ENCODE measurements at regions not wholly inside any gene's neighbourhood (a gene's known extent, or its start where the extent isn't known, plus 50 kb on each side); places are given as distances from the start of the nearest gene placed in this dataset.
A peak's percentile ranks its signal among the peaks of the same experiment; 100 is the strongest.

- Mint-ChIP-seq H3K9me3 (no peaks in the 10 kb centered on the region), H3K27ac (no peak overlapping the region), H3K36me3 (no peaks in the 10 kb centered on the region), H3K4me3 (no peak overlapping the region), H3K4me1 (ENCODE audit: low read depth) (peaks cover 2% of the 10 kb centered on the region), H3K27me3 (peaks cover 5% of the 10 kb centered on the region)
- intact Hi-C loops (cut with micrococcal nuclease) = no loop called here
- POLR2A ChIA-PET = no interaction called here
- DNase-seq = peak; percentile 10
- CTCF ChIA-PET = no interaction called here
Observed at GRCh38 chr15:81948751-81949150, 97.1 kb downstream of the MEX3B start.

GRCh38 chr15:81948222-81948621 is 97.6 kb downstream of the MEX3B start:
- Mint-ChIP-seq H3K27ac (no peak overlapping the region), H3K36me3 (no peaks in the 10 kb centered on the region), H3K27me3 (peaks cover 5% of the 10 kb centered on the region), H3K4me1 (ENCODE audit: low read depth) (peaks cover 2% of the 10 kb centered on the region), H3K9me3 (no peaks in the 10 kb centered on the region), H3K4me3 (no peak overlapping the region)
- DNase-seq = no peak
- CTCF ChIA-PET = no interaction called here
- intact Hi-C loops (cut with micrococcal nuclease) = no loop called here
- POLR2A ChIA-PET = no interaction called here

GRCh38 chr15:81947548-81947947 is 98.3 kb downstream of the MEX3B start:
- no peak overlapping the region for H3K27ac Mint-ChIP-seq
- H3K4me3 Mint-ChIP-seq = no peak overlapping the region
- intact Hi-C loops (cut with micrococcal nuclease) = no loop called here
- ChIA-PET CTCF (no interaction called here), POLR2A (interaction anchor here (0.6 kb wide), 1 partner anchor 69 kb away, joined by 4 read pairs; no protein-coding TSS in a partner anchor)
- no peak for DNase-seq
- H3K4me1 Mint-ChIP-seq (ENCODE audit: low read depth) = peaks cover 2% of the 10 kb centered on the region
- H3K36me3 Mint-ChIP-seq = no peaks in the 10 kb centered on the region
- H3K27me3 Mint-ChIP-seq = peaks cover 5% of the 10 kb centered on the region
- H3K9me3 Mint-ChIP-seq = no peaks in the 10 kb centered on the region

- no peaks in the 10 kb centered on the region for H3K36me3 Mint-ChIP-seq
- no peak for DNase-seq
- intact Hi-C loops (cut with micrococcal nuclease) = no loop called here
- peaks cover 4% of the 10 kb centered on the region for H3K9me3 Mint-ChIP-seq
- H3K4me1 Mint-ChIP-seq (ENCODE audit: low read depth) = peaks cover 2% of the 10 kb centered on the region
- no peak overlapping the region for H3K4me3 Mint-ChIP-seq
- CTCF ChIA-PET = no interaction called here
- no peak overlapping the region for H3K27ac Mint-ChIP-seq
- peaks cover 5% of the 10 kb centered on the region for H3K27me3 Mint-ChIP-seq
- POLR2A ChIA-PET = no interaction called here
Observed at GRCh38 chr15:81945014-81945615, 100.7 kb downstream of the MEX3B start.

GRCh38 chr15:81942655-81943195 is 103.1 kb downstream of the MEX3B start:
- POLR2A ChIA-PET = no interaction called here
- no peaks in the 10 kb centered on the region for H3K36me3 Mint-ChIP-seq
- no peak overlapping the region for H3K27ac Mint-ChIP-seq
- peaks cover 12% of the 10 kb centered on the region for H3K27me3 Mint-ChIP-seq
- intact Hi-C loops (cut with micrococcal nuclease) = no loop called here
- DNase-seq = no peak
- no peak overlapping the region for H3K4me3 Mint-ChIP-seq
- H3K9me3 Mint-ChIP-seq = peaks cover 9% of the 10 kb centered on the region
- CTCF ChIA-PET = no interaction called here
- no peaks in the 10 kb centered on the region for H3K4me1 Mint-ChIP-seq (ENCODE audit: low read depth)

GRCh38 chr15:81942157-81942556 is 103.7 kb downstream of the MEX3B start:
- Mint-ChIP-seq H3K27ac (no peak overlapping the region), H3K4me1 (ENCODE audit: low read depth) (no peaks in the 10 kb centered on the region), H3K27me3 (peaks cover 10% of the 10 kb centered on the region), H3K36me3 (no peaks in the 10 kb centered on the region), H3K9me3 (peaks cover 9% of the 10 kb centered on the region), H3K4me3 (no peak overlapping the region)
- POLR2A ChIA-PET = no interaction called here
- intact Hi-C loops (cut with micrococcal nuclease) = no loop called here
- CTCF ChIA-PET = no interaction called here
- no peak for DNase-seq

- no peak for DNase-seq
- CTCF ChIA-PET = no interaction called here
- H3K4me1 Mint-ChIP-seq (ENCODE audit: low read depth) = no peaks in the 10 kb centered on the region
- intact Hi-C loops (cut with micrococcal nuclease) = no loop called here
- no peaks in the 10 kb centered on the region for H3K36me3 Mint-ChIP-seq
- H3K27ac Mint-ChIP-seq = no peak overlapping the region
- H3K27me3 Mint-ChIP-seq = peaks cover 7% of the 10 kb centered on the region
- POLR2A ChIA-PET = no interaction called here
- H3K4me3 Mint-ChIP-seq = no peak overlapping the region
- H3K9me3 Mint-ChIP-seq = peaks cover 9% of the 10 kb centered on the region
Observed at GRCh38 chr15:81941479-81941878, 104.3 kb downstream of the MEX3B start.

GRCh38 chr15:81940467-81941451 is 105.1 kb downstream of the MEX3B start:
- ChIA-PET CTCF (interaction anchor here (0.8 to 1.3 kb wide), 4 partner anchors 11 to 675 kb away, joined by 3 to 4 read pairs (median 3); no protein-coding TSS in a partner anchor), POLR2A (no interaction called here)
- Mint-ChIP-seq H3K36me3 (no peaks in the 10 kb centered on the region), H3K4me1 (ENCODE audit: low read depth) (no peaks in the 10 kb centered on the region), H3K9me3 (peaks cover 9% of the 10 kb centered on the region), H3K27ac (no peak overlapping the region), H3K27me3 (peaks cover 7% of the 10 kb centered on the region), H3K4me3 (no peak overlapping the region)
- no peak for DNase-seq
- intact Hi-C loops (cut with micrococcal nuclease) = no loop called here

GRCh38 chr15:81939604-81940440 is 106.0 kb downstream of the MEX3B start:
- CTCF ChIA-PET = interaction anchor here (0.8 to 1.3 kb wide), 4 partner anchors 10 to 674 kb away, joined by 3 to 4 read pairs (median 3); no protein-coding TSS in a partner anchor
- POLR2A ChIA-PET = no interaction called here

GRCh38 chr15:81937189-81937588 is 108.6 kb downstream of the MEX3B start:
- POLR2A ChIA-PET = no interaction called here
- intact Hi-C loops (cut with micrococcal nuclease) = no loop called here
- CTCF ChIA-PET = no interaction called here

More at GRCh38 chr15:81939604-81940440, 106.0 kb downstream of the MEX3B start:
- peak; percentile 34 for DNase-seq
- peaks cover 7% of the 10 kb centered on the region for H3K27me3 Mint-ChIP-seq
- no peak overlapping the region for H3K27ac Mint-ChIP-seq
- H3K9me3 Mint-ChIP-seq = peaks cover 9% of the 10 kb centered on the region
- H3K4me3 Mint-ChIP-seq = no peak overlapping the region
- H3K4me1 Mint-ChIP-seq (ENCODE audit: low read depth) = no peaks in the 10 kb centered on the region
- H3K36me3 Mint-ChIP-seq = no peaks in the 10 kb centered on the region
- intact Hi-C loops (cut with micrococcal nuclease) = loop anchor here (1.0 kb wide), 1 partner anchor 460 kb away; no protein-coding TSS in a partner anchor

GRCh38 chr15:81930582-81931369 is 115.0 kb downstream of the MEX3B start:
- ChIA-PET CTCF (interaction anchor here (0.6 to 1.1 kb wide), 3 partner anchors 9 to 762 kb away, joined by 3 to 4 read pairs (median 3); no protein-coding TSS in a partner anchor), POLR2A (no interaction called here)

More at GRCh38 chr15:81937189-81937588, 108.6 kb downstream of the MEX3B start:
- Mint-ChIP-seq H3K4me1 (ENCODE audit: low read depth) (no peaks in the 10 kb centered on the region), H3K27me3 (peaks cover 7% of the 10 kb centered on the region), H3K4me3 (no peak overlapping the region), H3K27ac (no peak overlapping the region), H3K36me3 (no peaks in the 10 kb centered on the region), H3K9me3 (peaks cover 9% of the 10 kb centered on the region)
- no peak for DNase-seq

More at GRCh38 chr15:81930582-81931369, 115.0 kb downstream of the MEX3B start:
- no peaks in the 10 kb centered on the region for H3K36me3 Mint-ChIP-seq
- H3K9me3 Mint-ChIP-seq = no peaks in the 10 kb centered on the region
- H3K4me1 Mint-ChIP-seq (ENCODE audit: low read depth) = no peaks in the 10 kb centered on the region
- DNase-seq = no peak
- no peak overlapping the region for H3K4me3 Mint-ChIP-seq
- H3K27ac Mint-ChIP-seq = no peak overlapping the region
- peaks cover 8% of the 10 kb centered on the region for H3K27me3 Mint-ChIP-seq
- intact Hi-C loops (cut with micrococcal nuclease) = no loop called here
